IMR-90 (cell line): ENCODE measurements at regions not wholly inside any gene's neighbourhood (a gene's known extent, or its start where the extent isn't known, plus 50 kb on each side); places are given as distances from the start of the nearest gene placed in this dataset.

Source experiments
- ATAC-seq: fragments of 200-7000 bp; cut with Tn5 transposase; 2 replicates; pipeline ENCODE4 v1.9.1; 2020; ENCODE audit warnings: low read depth, mild to moderate bottlenecking, moderate library complexity
- BruUV-seq: library from RNA; stranded (reverse); fragments of 400-500 nt; replicated peaks from 2 replicates; lab custom pipeline; 2021; lab: Mats Ljungman, UMichigan
- CTCF ChIA-PET: fragments of 300-600 bp; formaldehyde crosslinking; extraction: SDS; loops from one replicate; lab custom pipeline; 2021; ENCODE audit warnings: antibody characterized with exemption; lab: Yijun Ruan, JAX
- POLR2A ChIA-PET: fragments of 300-600 bp; sonication (Branson Sonifier 250); formaldehyde crosslinking; loops from one replicate; lab custom pipeline; 2022; ENCODE audit warnings: antibody characterized with exemption; ENCODE audit not compliant: unreplicated experiment; lab: Charles Lee
- DNase-seq: peaks from one replicate; pipeline ENCODE4 v3.0.0; 2013
- H2AFZ ChIP-seq: replicated peaks from 2 replicates; pipeline ENCODE3; 2013; ENCODE audit warnings: low read length, mild to moderate bottlenecking; ENCODE audit not compliant: poor library complexity
- H2AK5ac ChIP-seq: 2 replicates; pipeline ENCODE4 v1.6.1; 2013; ENCODE audit warnings: low read depth, low read length, inconsistent platforms
- H2AK9ac ChIP-seq: replicated peaks from 2 replicates; pipeline ENCODE3; 2013; ENCODE audit warnings: mild to moderate bottlenecking, low read depth, low read length, moderate library complexity; ENCODE audit not compliant: poor library complexity
- H2BK120ac ChIP-seq: 2 replicates; pipeline ENCODE4 v1.6.1; 2013; ENCODE audit warnings: low read depth, low read length, inconsistent platforms
- H2BK15ac ChIP-seq: 3 replicates; pipeline ENCODE4 v1.6.1; 2013; ENCODE audit warnings: low read depth, low read length, inconsistent platforms
- H2BK20ac ChIP-seq: 2 replicates; pipeline ENCODE4 v1.6.1; 2013; ENCODE audit warnings: low read depth, mild to moderate bottlenecking, inconsistent platforms, low read length, moderate library complexity
- H2BK5ac ChIP-seq: 2 replicates; pipeline ENCODE4 v1.6.1; 2013; ENCODE audit warnings: mild to moderate bottlenecking, low read depth, low read length, inconsistent platforms; ENCODE audit not compliant: poor library complexity, severe bottlenecking
- H3K14ac ChIP-seq: replicated peaks from 2 replicates; pipeline ENCODE4 v1.6.1; 2013; ENCODE audit warnings: low read depth, low read length, inconsistent platforms
- H3K18ac ChIP-seq: 2 replicates; pipeline ENCODE4 v1.6.1; 2013; ENCODE audit warnings: low read depth, low read length, control low read depth
- H3K23ac ChIP-seq: 2 replicates; pipeline ENCODE4 v1.6.1; 2013; ENCODE audit warnings: low read depth, low read length, inconsistent platforms
- H3K27ac ChIP-seq: 2 replicates; pipeline ENCODE4 v1.5.1; 2013; ENCODE audit warnings: mild to moderate bottlenecking, control low read depth, low read length; ENCODE audit not compliant: insufficient read depth
- H3K27me3 ChIP-seq: 2 replicates; pipeline ENCODE4 v1.6.1; 2013; ENCODE audit warnings: low read length; ENCODE audit not compliant: control insufficient read depth, insufficient read depth
- H3K36me3 ChIP-seq: 2 replicates; pipeline ENCODE4 v1.6.1; 2013; ENCODE audit warnings: low read length, mixed read lengths; ENCODE audit not compliant: control insufficient read depth, insufficient read depth
- H3K4ac ChIP-seq: 2 replicates; pipeline ENCODE4 v1.6.1; 2013; ENCODE audit warnings: low read depth, low read length, inconsistent platforms
- H3K4me1 ChIP-seq: 2 replicates; pipeline ENCODE4 v1.6.1; 2013; ENCODE audit warnings: low read length, mixed read lengths; ENCODE audit not compliant: control insufficient read depth, insufficient read depth
- H3K4me2 ChIP-seq: 2 replicates; pipeline ENCODE4 v1.6.1; 2013; ENCODE audit warnings: low read depth, mild to moderate bottlenecking, control low read depth, low read length, moderate library complexity
- H3K4me3 ChIP-seq: 2 replicates; pipeline ENCODE4 v1.5.1; 2013; ENCODE audit warnings: low read depth, mild to moderate bottlenecking, control low read depth, low read length, moderate library complexity; ENCODE audit not compliant: insufficient read depth
- H3K56ac ChIP-seq: 2 replicates; pipeline ENCODE4 v1.6.1; 2013; ENCODE audit warnings: low read length, inconsistent platforms; ENCODE audit not compliant: insufficient read depth; ENCODE audit errors: extremely low read depth
- H3K79me1 ChIP-seq, 2 experiments: 2 replicates each; pipeline ENCODE4 v1.6.1; 2013; ENCODE audit warnings: low read length in 2 of 2, inconsistent platforms in 1 of 2, low read depth in 1 of 2
- H3K9ac ChIP-seq: 2 replicates; pipeline ENCODE4 v1.6.1; 2013; ENCODE audit warnings: low read depth, low read length, control low read depth
- H3K9me1 ChIP-seq: 2 replicates; pipeline ENCODE4 v1.6.1; 2013; ENCODE audit warnings: low read length, inconsistent platforms; ENCODE audit not compliant: insufficient read depth
- H3K9me3 ChIP-seq: 2 replicates; pipeline ENCODE4 v1.6.1; 2013; ENCODE audit warnings: low read length; ENCODE audit not compliant: control insufficient read depth, insufficient read depth
- H4K20me1 ChIP-seq: 2 replicates; pipeline ENCODE4 v1.6.1; 2013; ENCODE audit warnings: low read length, inconsistent platforms; ENCODE audit not compliant: insufficient read depth
- H4K5ac ChIP-seq: 2 replicates; pipeline ENCODE4 v1.6.1; 2013; ENCODE audit warnings: mild to moderate bottlenecking, low read depth, low read length, control low read depth
- H4K8ac ChIP-seq, 2 experiments: 2 replicates each; pipeline ENCODE4 v1.6.1; 2013; ENCODE audit warnings: low read depth in 2 of 2, low read length in 2 of 2, control low read depth in 1 of 2, inconsistent platforms in 1 of 2
- H4K91ac ChIP-seq: 2 replicates; pipeline ENCODE4 v1.6.1; 2013; ENCODE audit warnings: low read depth, low read length, inconsistent platforms; ENCODE audit not compliant: insufficient read depth
- BHLHE40 ChIP-seq: fragments of 150-350 bp; IDR thresholded peaks from 2 replicates; pipeline ENCODE4 v1.6.1; 2016; ENCODE audit warnings: mild to moderate bottlenecking, low read depth, low read length
- CEBPB ChIP-seq: IDR thresholded peaks from 2 replicates; pipeline ENCODE4 v1.6.1; 2012; ENCODE audit warnings: low read depth, low read length, improper control_type of control experiment
- CHD1 ChIP-seq: IDR thresholded peaks from 2 replicates; pipeline ENCODE4 v1.6.1; 2012; ENCODE audit warnings: low read depth, low read length, improper control_type of control experiment
- FOS ChIP-seq: fragments of 150-350 bp; IDR thresholded peaks from 2 replicates; pipeline ENCODE4 v1.6.1; 2016; ENCODE audit warnings: low read depth, low read length
- MAFK ChIP-seq: IDR thresholded peaks from 2 replicates; pipeline ENCODE4 v1.6.1; 2012; ENCODE audit warnings: low read depth, low read length, improper control_type of control experiment
- MAZ ChIP-seq: IDR thresholded peaks from 2 replicates; pipeline ENCODE4 v1.6.1; 2012; ENCODE audit warnings: low read depth, mild to moderate bottlenecking, low read length, improper control_type of control experiment, moderate library complexity, borderline replicate concordance
- MXI1 ChIP-seq: IDR thresholded peaks from 2 replicates; pipeline ENCODE4 v1.6.1; 2012; ENCODE audit warnings: low read depth, mild to moderate bottlenecking, low read length, moderate library complexity, borderline replicate concordance
- NFE2L2 ChIP-seq: fragments of 150-350 bp; IDR thresholded peaks from 2 replicates; pipeline ENCODE4 v1.6.1; 2016; ENCODE audit warnings: low read depth, mild to moderate bottlenecking, low read length
- POLR2A ChIP-seq: IDR thresholded peaks from 2 replicates; pipeline ENCODE4 v1.6.1; 2012; ENCODE audit warnings: mild to moderate bottlenecking, low read depth, low read length
- RAD21 ChIP-seq: IDR thresholded peaks from 2 replicates; pipeline ENCODE4 v1.6.1; 2012; ENCODE audit warnings: low read length, improper control_type of control experiment
- RCOR1 ChIP-seq: IDR thresholded peaks from 2 replicates; pipeline ENCODE4 v1.6.1; 2012; ENCODE audit warnings: mild to moderate bottlenecking, low read length, improper control_type of control experiment; ENCODE audit not compliant: insufficient replicate concordance
- RFX5 ChIP-seq: IDR thresholded peaks from 2 replicates; pipeline ENCODE4 v1.8.0; 2012; ENCODE audit warnings: low read depth, mild to moderate bottlenecking, low read length, moderate library complexity
- SMC3 ChIP-seq: fragments of 150-350 bp; IDR thresholded peaks from 2 replicates; pipeline ENCODE4 v1.6.1; 2016; ENCODE audit warnings: low read depth, mild to moderate bottlenecking, antibody characterized with exemption, low read length, moderate library complexity
- WGBS, 2 experiments: methylation state at CpG; one replicate each; pipeline versions ENCODE4 v1.1.5 to v1.1.7; 2013; ENCODE audit warnings: missing lambda C conversion rate in 2 of 2; ENCODE audit not compliant: insufficient read length in 1 of 2; ENCODE audit errors: extremely low coverage in 2 of 2; 5-methylcytosine and 5-hydroxymethylcytosine counted together
- dilution Hi-C: fragments of 300-500 bp; cut with HindIII; formaldehyde crosslinking; loops from one replicate; pipeline ENCODE4 v1.14.3; 2018; ENCODE audit warnings: low sequenced_read_pairs; ENCODE audit not compliant: unreplicated experiment
- in situ Hi-C: fragments of 300-500 bp; cut with MboI; formaldehyde crosslinking; loops from 3 replicates; pipeline ENCODE4 v1.14.3; 2019; ENCODE audit warnings: low sequenced_read_pairs, inconsistent platforms, mixed read lengths
- intact Hi-C: fragments of 100-400 bp; cut with micrococcal nuclease; formaldehyde crosslinking; loops from 2 replicates; pipeline ENCODE4 v1.10.0; 2022
- TF ChIP-seq, protein P1 (sequence below): conservative IDR thresholded peaks from 2 replicates; pipeline ENCODE4 v1.5.1; 2012; ENCODE audit warnings: mild to moderate bottlenecking, low read depth, low read length, improper control_type of control experiment
- TF ChIP-seq, protein P2 (sequence below): fragments of 150-350 bp; IDR thresholded peaks from 2 replicates; pipeline ENCODE4 v1.6.1; 2017; ENCODE audit warnings: mild to moderate bottlenecking, antibody characterized with exemption, low read length, low read depth
- TF ChIP-seq, protein P3 (sequence below): fragments of 150-350 bp; IDR thresholded peaks from 2 replicates; pipeline ENCODE4 v1.6.1; 2016; ENCODE audit warnings: low read depth, mild to moderate bottlenecking, low read length, moderate library complexity, borderline replicate concordance

DNA sequence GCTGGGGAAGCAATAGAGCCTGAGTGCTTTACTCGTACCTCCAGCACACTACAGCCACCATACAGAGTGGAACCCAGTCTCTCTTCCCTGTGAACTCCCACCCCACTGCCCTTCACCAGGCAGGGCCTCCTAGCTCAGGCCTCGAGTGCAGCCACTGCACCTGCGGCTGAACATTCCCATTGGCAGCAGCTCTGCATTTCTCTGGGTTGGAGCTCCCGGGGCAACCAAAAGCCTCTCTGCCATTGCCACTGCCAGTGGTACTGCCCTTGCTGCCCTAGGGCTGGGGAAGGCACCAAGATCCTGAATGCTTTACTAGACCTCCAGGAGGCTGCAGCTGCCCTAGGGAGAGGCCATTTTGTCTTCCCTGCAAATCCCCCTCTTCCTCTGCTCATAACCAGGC, 266.8 kb downstream of the TDRD3 start:
- no peaks in the 10 kb centered on the region for H3K9me3 ChIP-seq
- POLR2A ChIA-PET, result no interaction called here
- H4K20me1 ChIP-seq, result no peaks in the 10 kb centered on the region
- H3K4ac ChIP-seq, result no peak overlapping the region
- no peak overlapping the region for H3K23ac ChIP-seq
- H2BK20ac ChIP-seq, result no peak overlapping the region
- no peak overlapping the region for H4K8ac ChIP-seq
- H3K4me1 ChIP-seq, result no peaks in the 10 kb centered on the region
- no peak overlapping the region for H3K9ac ChIP-seq
- no peaks in the 10 kb centered on the region for H3K27me3 ChIP-seq
- H3K56ac ChIP-seq, result no peak overlapping the region
- no peak overlapping the region for H3K14ac ChIP-seq
- no peak overlapping the region for H3K4me2 ChIP-seq
- no peaks in the 10 kb centered on the region for H3K36me3 ChIP-seq
- CTCF ChIA-PET, result no interaction called here
- H3K18ac ChIP-seq, result no peak overlapping the region
- in situ Hi-C loops (no loop called here), dilution Hi-C loops (no loop called here), intact Hi-C loops (no loop called here)
- no peak overlapping the region for H2AK9ac ChIP-seq
- H3K27ac ChIP-seq, result no peak overlapping the region
- no peak overlapping the region for H4K91ac ChIP-seq
- WGBS, 2 experiments, result 61% methylated on average over 3 of the region's 4 CpGs; no CpG with 5 or more reads in 1 of the 2 experiments
- no peak overlapping the region for H2BK5ac ChIP-seq
- no peak for TF ChIP-seq CHD1
- TF ChIP-seq CEBPB, result no peak
- no peak for TF ChIP-seq SMC3
- no peak for TF ChIP-seq BHLHE40
- TF ChIP-seq RAD21, result no peak
- no peak for TF ChIP-seq MAZ
- no peak for TF ChIP-seq RFX5
- TF ChIP-seq FOS, result no peak
- no peak for TF ChIP-seq RCOR1
- TF ChIP-seq, protein P1, sequence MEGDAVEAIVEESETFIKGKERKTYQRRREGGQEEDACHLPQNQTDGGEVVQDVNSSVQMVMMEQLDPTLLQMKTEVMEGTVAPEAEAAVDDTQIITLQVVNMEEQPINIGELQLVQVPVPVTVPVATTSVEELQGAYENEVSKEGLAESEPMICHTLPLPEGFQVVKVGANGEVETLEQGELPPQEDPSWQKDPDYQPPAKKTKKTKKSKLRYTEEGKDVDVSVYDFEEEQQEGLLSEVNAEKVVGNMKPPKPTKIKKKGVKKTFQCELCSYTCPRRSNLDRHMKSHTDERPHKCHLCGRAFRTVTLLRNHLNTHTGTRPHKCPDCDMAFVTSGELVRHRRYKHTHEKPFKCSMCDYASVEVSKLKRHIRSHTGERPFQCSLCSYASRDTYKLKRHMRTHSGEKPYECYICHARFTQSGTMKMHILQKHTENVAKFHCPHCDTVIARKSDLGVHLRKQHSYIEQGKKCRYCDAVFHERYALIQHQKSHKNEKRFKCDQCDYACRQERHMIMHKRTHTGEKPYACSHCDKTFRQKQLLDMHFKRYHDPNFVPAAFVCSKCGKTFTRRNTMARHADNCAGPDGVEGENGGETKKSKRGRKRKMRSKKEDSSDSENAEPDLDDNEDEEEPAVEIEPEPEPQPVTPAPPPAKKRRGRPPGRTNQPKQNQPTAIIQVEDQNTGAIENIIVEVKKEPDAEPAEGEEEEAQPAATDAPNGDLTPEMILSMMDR, result no peak
- TF ChIP-seq, protein P2, sequence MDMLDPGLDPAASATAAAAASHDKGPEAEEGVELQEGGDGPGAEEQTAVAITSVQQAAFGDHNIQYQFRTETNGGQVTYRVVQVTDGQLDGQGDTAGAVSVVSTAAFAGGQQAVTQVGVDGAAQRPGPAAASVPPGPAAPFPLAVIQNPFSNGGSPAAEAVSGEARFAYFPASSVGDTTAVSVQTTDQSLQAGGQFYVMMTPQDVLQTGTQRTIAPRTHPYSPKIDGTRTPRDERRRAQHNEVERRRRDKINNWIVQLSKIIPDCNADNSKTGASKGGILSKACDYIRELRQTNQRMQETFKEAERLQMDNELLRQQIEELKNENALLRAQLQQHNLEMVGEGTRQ, result no peak
- no peak for TF ChIP-seq NFE2L2
- TF ChIP-seq, protein P3, sequence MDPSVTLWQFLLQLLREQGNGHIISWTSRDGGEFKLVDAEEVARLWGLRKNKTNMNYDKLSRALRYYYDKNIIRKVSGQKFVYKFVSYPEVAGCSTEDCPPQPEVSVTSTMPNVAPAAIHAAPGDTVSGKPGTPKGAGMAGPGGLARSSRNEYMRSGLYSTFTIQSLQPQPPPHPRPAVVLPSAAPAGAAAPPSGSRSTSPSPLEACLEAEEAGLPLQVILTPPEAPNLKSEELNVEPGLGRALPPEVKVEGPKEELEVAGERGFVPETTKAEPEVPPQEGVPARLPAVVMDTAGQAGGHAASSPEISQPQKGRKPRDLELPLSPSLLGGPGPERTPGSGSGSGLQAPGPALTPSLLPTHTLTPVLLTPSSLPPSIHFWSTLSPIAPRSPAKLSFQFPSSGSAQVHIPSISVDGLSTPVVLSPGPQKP, result no peak
- no peak for TF ChIP-seq MAFK
- TF ChIP-seq POLR2A, result no peak
- TF ChIP-seq MXI1, result no peak
- no peak overlapping the region for H4K5ac ChIP-seq
- H3K9me1 ChIP-seq, result no peaks in the 10 kb centered on the region
- no peak overlapping the region for H2AFZ ChIP-seq
- BruUV-seq, result no TSS peak
- H3K79me1 ChIP-seq, result no peaks in the 10 kb centered on the region
- no peak for ATAC-seq
- H2BK15ac ChIP-seq, result no peak overlapping the region
- H3K4me3 ChIP-seq, result no peak overlapping the region
- H2BK120ac ChIP-seq, result no peak overlapping the region
- H2AK5ac ChIP-seq, result no peak overlapping the region
- no peak for DNase-seq
